Liver (tissue), 7 donors: ENCODE measurements at regions not wholly inside any gene's neighbourhood (a gene's known extent, or its start where the extent isn't known, plus 50 kb on each side); places are given as distances from the start of the nearest gene placed in this dataset.

Experiments used
- DNase-seq: peaks from one replicate; pipeline ENCODE4 v3.0.0-alpha.2; 2017; ENCODE audit warnings: low spot score
- H3K27ac ChIP-seq, 2 donors: one replicate each; pipeline ENCODE4 v1.7.0; 2013; ENCODE audit warnings: inconsistent platforms in 2 of 2, low read length in 2 of 2, control low read depth in 1 of 2, low read depth in 1 of 2, mild to moderate bottlenecking in 1 of 2
- H3K27me3 ChIP-seq, 4 donors: one replicate each; pipeline versions ENCODE4 v1.6.1 to v1.7.0; 2013; ENCODE audit warnings: low read length in 3 of 4, inconsistent platforms in 1 of 4, mild to moderate bottlenecking in 1 of 4, moderate library complexity in 1 of 4; ENCODE audit not compliant: control insufficient read depth in 4 of 4, insufficient read depth in 4 of 4
- H3K36me3 ChIP-seq, 4 donors: one replicate each; pipeline versions ENCODE4 v1.6.1 to v1.7.0; 2013; ENCODE audit warnings: low read length in 3 of 4, mild to moderate bottlenecking in 3 of 4, low read depth in 1 of 4, moderate library complexity in 1 of 4; ENCODE audit not compliant: control insufficient read depth in 4 of 4, insufficient read depth in 3 of 4
- H3K4me1 ChIP-seq, 4 donors: one replicate each; pipeline versions ENCODE4 v1.6.1 to v1.7.0; 2013; ENCODE audit warnings: low read length in 3 of 4, mild to moderate bottlenecking in 3 of 4, moderate library complexity in 1 of 4; ENCODE audit not compliant: control insufficient read depth in 4 of 4, insufficient read depth in 4 of 4
- H3K4me3 ChIP-seq, 3 donors: one replicate each; pipeline versions ENCODE4 v1.6.1 to v1.7.0; 2013; ENCODE audit warnings: low read length in 3 of 3, control low read depth in 1 of 3, low read depth in 1 of 3, mild to moderate bottlenecking in 1 of 3
- H3K9ac ChIP-seq, 2 donors: one replicate each; pipeline ENCODE4 v1.7.0; 2013; ENCODE audit warnings: low read length in 2 of 2, mild to moderate bottlenecking in 2 of 2, moderate library complexity in 2 of 2, control low read depth in 1 of 2, low read depth in 1 of 2
- H3K9me3 ChIP-seq, 4 donors: one replicate each; pipeline versions ENCODE4 v1.6.1 to v1.7.0; 2013; ENCODE audit warnings: low read length in 3 of 4; ENCODE audit not compliant: control insufficient read depth in 4 of 4
- ATF3 ChIP-seq: IDR thresholded peaks from 2 replicates; pipeline ENCODE4 v1.6.1; 2016; ENCODE audit warnings: antibody characterized with exemption
- EGR1 ChIP-seq, 2 donors: IDR thresholded peaks; 2 replicates each; pipeline ENCODE4 v1.6.1; 2016 to 2018; ENCODE audit warnings: antibody characterized with exemption in 2 of 2, low read depth in 2 of 2
- FOXA1 ChIP-seq: IDR thresholded peaks from 2 replicates; pipeline ENCODE4 v1.6.1; 2016; ENCODE audit warnings: antibody characterized with exemption
- FOXA2 ChIP-seq: IDR thresholded peaks from 2 replicates; pipeline ENCODE4 v1.6.1; 2016; ENCODE audit warnings: antibody characterized with exemption
- HNF4A ChIP-seq, 2 donors: conservative IDR thresholded peaks; 2 replicates each; pipeline ENCODE4 v1.6.1; 2016; ENCODE audit warnings: antibody characterized with exemption in 2 of 2, mild to moderate bottlenecking in 2 of 2
- HNF4G ChIP-seq: IDR thresholded peaks from 2 replicates; pipeline ENCODE4 v1.6.1; 2016; ENCODE audit warnings: antibody characterized with exemption
- NR2F2 ChIP-seq: IDR thresholded peaks from 2 replicates; pipeline ENCODE4 v1.6.1; 2016; ENCODE audit warnings: antibody characterized with exemption
- RAD21 ChIP-seq, 2 donors: IDR thresholded peaks; 2 replicates each; pipeline ENCODE4 v1.6.1; 2016; ENCODE audit warnings: antibody characterized with exemption in 2 of 2, mild to moderate bottlenecking in 2 of 2
- RXRA ChIP-seq, 2 donors: IDR thresholded peaks; 2 replicates each; pipeline ENCODE4 v1.6.1; 2017 to 2018; ENCODE audit warnings: antibody characterized with exemption in 2 of 2, mild to moderate bottlenecking in 1 of 2
- SP1 ChIP-seq: IDR thresholded peaks from 2 replicates; pipeline ENCODE4 v1.6.1; 2018; ENCODE audit warnings: antibody characterized with exemption, mild to moderate bottlenecking
- TAF1 ChIP-seq: conservative IDR thresholded peaks from 2 replicates; pipeline ENCODE4 v1.6.1; 2016; ENCODE audit warnings: antibody characterized with exemption, mild to moderate bottlenecking
- ZBTB33 ChIP-seq: IDR thresholded peaks from 2 replicates; pipeline ENCODE4 v1.6.1; 2016; ENCODE audit warnings: antibody characterized with exemption
- WGBS: extraction: QIAGEN DNeasy Blood & Tissue Kit; methylation state at CpG from one replicate; pipeline ENCODE4 v1.1.7; 2013; 5-methylcytosine and 5-hydroxymethylcytosine counted together
- TF ChIP-seq, protein P1 (sequence below): IDR thresholded peaks from 2 replicates; pipeline ENCODE4 v1.6.1; 2016; ENCODE audit warnings: antibody characterized with exemption
- TF ChIP-seq, protein P2 (sequence below): IDR thresholded peaks from 2 replicates; pipeline ENCODE4 v1.6.1; 2016; ENCODE audit warnings: antibody characterized with exemption, mild to moderate bottlenecking
- donor health status: healthy.
- donor health status: healthy.
- donor health status: healthy.
- donor health status: healthy.

DNA sequence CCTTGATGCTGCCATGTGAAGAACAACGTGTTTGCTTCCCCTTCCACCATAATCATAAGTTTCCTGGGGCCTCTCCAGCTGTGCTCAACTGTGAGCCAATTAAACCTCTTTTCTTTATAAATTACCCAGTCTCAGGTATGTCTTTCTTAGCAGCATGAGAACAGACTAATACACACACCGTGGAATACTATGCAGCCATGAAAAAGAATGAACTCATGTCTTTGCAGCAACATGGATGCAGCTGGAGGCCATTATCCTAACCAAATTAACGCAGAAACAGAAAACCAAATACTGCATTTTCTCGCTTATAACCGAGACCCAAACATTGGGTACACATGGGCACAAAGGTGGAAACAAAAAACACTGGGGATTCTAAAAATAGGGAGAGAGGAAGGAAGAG is 286.7 kb upstream of the MINDY3 start:
- H3K9ac ChIP-seq, result no peak overlapping the region
- H3K9me3 ChIP-seq, result peaks cover 0 to 2% (median under 1%) of the 10 kb centered on the region in 4 donors
- WGBS, result 76% methylated on average over 5 of the region's 5 CpGs
- no peak for DNase-seq
- peaks cover 0 to 5% (median 0%) of the 10 kb centered on the region in 4 donors for H3K27me3 ChIP-seq
- no peak overlapping the region for H3K27ac ChIP-seq
- TF ChIP-seq, protein P1, sequence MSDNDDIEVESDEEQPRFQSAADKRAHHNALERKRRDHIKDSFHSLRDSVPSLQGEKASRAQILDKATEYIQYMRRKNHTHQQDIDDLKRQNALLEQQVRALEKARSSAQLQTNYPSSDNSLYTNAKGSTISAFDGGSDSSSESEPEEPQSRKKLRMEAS, result no peak
- TF ChIP-seq TAF1 (no peak), ZBTB33 (no peak), HNF4G (no peak), ATF3 (no peak), HNF4A (conservative IDR thresholded peaks at IDR 0.05) (no peak), NR2F2 (no peak), EGR1 (IDR thresholded peaks at IDR 0.05; ENCODE audit: low read depth in 2 of 2) (no peak), RAD21 (IDR thresholded peaks at IDR 0.05) (no peak), RXRA (IDR thresholded peaks at IDR 0.05) (no peak), SP1 (no peak)
- H3K36me3 ChIP-seq, result no peaks in the 10 kb centered on the region
- H3K4me3 ChIP-seq, result no peak overlapping the region
- no peaks in the 10 kb centered on the region for H3K4me1 ChIP-seq

DNA sequence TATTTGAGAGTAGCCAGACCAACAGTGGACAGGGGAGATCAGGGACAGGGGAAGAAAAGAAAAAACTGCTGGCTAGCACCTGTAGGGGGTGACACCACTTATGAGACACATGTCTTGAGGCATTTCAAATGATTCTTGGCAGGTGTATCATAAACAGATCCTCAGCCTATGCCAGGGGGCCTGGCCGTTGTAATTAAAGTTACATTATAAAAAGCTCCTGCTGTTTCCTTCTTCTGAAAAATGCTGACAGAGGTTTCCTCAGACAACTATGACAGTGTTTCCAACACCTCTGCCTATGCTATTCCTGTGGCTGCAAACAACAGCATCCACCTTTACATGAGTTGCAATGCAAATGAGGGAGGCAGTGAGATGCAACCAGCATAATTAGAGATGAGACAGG is 281.0 kb upstream of the PTER start:
- H3K4me3 ChIP-seq, result no peak overlapping the region
- peaks cover 0 to 2% (median under 1%) of the 10 kb centered on the region in 4 donors for H3K9me3 ChIP-seq
- DNase-seq, result no peak
- no peak overlapping the region for H3K9ac ChIP-seq
- no peak for TF ChIP-seq NR2F2
- TF ChIP-seq RAD21 (IDR thresholded peaks at IDR 0.05), result no peak
- no peak for TF ChIP-seq EGR1 (IDR thresholded peaks at IDR 0.05; ENCODE audit: low read depth in 2 of 2)
- TF ChIP-seq HNF4A (conservative IDR thresholded peaks at IDR 0.05), result no peak
- TF ChIP-seq FOXA2, result no peak
- TF ChIP-seq, protein P2, sequence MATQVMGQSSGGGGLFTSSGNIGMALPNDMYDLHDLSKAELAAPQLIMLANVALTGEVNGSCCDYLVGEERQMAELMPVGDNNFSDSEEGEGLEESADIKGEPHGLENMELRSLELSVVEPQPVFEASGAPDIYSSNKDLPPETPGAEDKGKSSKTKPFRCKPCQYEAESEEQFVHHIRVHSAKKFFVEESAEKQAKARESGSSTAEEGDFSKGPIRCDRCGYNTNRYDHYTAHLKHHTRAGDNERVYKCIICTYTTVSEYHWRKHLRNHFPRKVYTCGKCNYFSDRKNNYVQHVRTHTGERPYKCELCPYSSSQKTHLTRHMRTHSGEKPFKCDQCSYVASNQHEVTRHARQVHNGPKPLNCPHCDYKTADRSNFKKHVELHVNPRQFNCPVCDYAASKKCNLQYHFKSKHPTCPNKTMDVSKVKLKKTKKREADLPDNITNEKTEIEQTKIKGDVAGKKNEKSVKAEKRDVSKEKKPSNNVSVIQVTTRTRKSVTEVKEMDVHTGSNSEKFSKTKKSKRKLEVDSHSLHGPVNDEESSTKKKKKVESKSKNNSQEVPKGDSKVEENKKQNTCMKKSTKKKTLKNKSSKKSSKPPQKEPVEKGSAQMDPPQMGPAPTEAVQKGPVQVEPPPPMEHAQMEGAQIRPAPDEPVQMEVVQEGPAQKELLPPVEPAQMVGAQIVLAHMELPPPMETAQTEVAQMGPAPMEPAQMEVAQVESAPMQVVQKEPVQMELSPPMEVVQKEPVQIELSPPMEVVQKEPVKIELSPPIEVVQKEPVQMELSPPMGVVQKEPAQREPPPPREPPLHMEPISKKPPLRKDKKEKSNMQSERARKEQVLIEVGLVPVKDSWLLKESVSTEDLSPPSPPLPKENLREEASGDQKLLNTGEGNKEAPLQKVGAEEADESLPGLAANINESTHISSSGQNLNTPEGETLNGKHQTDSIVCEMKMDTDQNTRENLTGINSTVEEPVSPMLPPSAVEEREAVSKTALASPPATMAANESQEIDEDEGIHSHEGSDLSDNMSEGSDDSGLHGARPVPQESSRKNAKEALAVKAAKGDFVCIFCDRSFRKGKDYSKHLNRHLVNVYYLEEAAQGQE, result no peak
- no peak for TF ChIP-seq HNF4G
- no peak for TF ChIP-seq FOXA1
- TF ChIP-seq ZBTB33, result no peak
- no peak overlapping the region for H3K27ac ChIP-seq
- H3K36me3 ChIP-seq, result no peaks in the 10 kb centered on the region
- 30% methylated on average over 1 of the region's 1 CpG for WGBS
- H3K27me3 ChIP-seq, result peaks cover 0 to 5% (median 0%) of the 10 kb centered on the region in 4 donors
- H3K4me1 ChIP-seq, result no peaks in the 10 kb centered on the region
